SK-N-SH (cell line): ENCODE measurements at regions not wholly inside any gene's neighbourhood (a gene's known extent, or its start where the extent isn't known, plus 50 kb on each side); places are given as distances from the start of the nearest gene placed in this dataset.

ENCODE experiments used
- EP300 ChIP-seq, 2 experiments: IDR thresholded peaks; 2 replicates each; pipeline versions ENCODE4 v1.4.0 to v1.6.1; 2012; ENCODE audit warnings: borderline replicate concordance in 1 of 2, low read depth in 1 of 2, low read length in 1 of 2
- JUND ChIP-seq: IDR thresholded peaks from 2 replicates; pipeline ENCODE4 v1.4.0; 2012
- MEF2A ChIP-seq: IDR thresholded peaks from 2 replicates; pipeline ENCODE4 v1.4.0; 2012; ENCODE audit warnings: low read depth, borderline replicate concordance
- RXRA ChIP-seq: IDR thresholded peaks from 2 replicates; pipeline ENCODE4 v1.4.0; 2012; ENCODE audit warnings: low read depth, mild to moderate bottlenecking, borderline replicate concordance
- TF ChIP-seq, protein P1 (sequence below): fragments of 200-600 bp; sonication (generic); IDR thresholded peaks from 2 replicates; pipeline ENCODE4 v1.6.1; 2017; ENCODE audit warnings: antibody characterized with exemption, mild to moderate bottlenecking, moderate library complexity
- TF ChIP-seq, protein P2 (sequence below): IDR thresholded peaks from 2 replicates; pipeline ENCODE4 v1.6.1; 2012; ENCODE audit warnings: mild to moderate bottlenecking, low read depth, low read length, moderate library complexity

GRCh38 chr16:64773184-64773583 lies 348.7 kb downstream of the CDH11 start:
- TF ChIP-seq, protein P1, sequence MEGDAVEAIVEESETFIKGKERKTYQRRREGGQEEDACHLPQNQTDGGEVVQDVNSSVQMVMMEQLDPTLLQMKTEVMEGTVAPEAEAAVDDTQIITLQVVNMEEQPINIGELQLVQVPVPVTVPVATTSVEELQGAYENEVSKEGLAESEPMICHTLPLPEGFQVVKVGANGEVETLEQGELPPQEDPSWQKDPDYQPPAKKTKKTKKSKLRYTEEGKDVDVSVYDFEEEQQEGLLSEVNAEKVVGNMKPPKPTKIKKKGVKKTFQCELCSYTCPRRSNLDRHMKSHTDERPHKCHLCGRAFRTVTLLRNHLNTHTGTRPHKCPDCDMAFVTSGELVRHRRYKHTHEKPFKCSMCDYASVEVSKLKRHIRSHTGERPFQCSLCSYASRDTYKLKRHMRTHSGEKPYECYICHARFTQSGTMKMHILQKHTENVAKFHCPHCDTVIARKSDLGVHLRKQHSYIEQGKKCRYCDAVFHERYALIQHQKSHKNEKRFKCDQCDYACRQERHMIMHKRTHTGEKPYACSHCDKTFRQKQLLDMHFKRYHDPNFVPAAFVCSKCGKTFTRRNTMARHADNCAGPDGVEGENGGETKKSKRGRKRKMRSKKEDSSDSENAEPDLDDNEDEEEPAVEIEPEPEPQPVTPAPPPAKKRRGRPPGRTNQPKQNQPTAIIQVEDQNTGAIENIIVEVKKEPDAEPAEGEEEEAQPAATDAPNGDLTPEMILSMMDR: no peak
- no peak for TF ChIP-seq RXRA
- TF ChIP-seq, protein P2, sequence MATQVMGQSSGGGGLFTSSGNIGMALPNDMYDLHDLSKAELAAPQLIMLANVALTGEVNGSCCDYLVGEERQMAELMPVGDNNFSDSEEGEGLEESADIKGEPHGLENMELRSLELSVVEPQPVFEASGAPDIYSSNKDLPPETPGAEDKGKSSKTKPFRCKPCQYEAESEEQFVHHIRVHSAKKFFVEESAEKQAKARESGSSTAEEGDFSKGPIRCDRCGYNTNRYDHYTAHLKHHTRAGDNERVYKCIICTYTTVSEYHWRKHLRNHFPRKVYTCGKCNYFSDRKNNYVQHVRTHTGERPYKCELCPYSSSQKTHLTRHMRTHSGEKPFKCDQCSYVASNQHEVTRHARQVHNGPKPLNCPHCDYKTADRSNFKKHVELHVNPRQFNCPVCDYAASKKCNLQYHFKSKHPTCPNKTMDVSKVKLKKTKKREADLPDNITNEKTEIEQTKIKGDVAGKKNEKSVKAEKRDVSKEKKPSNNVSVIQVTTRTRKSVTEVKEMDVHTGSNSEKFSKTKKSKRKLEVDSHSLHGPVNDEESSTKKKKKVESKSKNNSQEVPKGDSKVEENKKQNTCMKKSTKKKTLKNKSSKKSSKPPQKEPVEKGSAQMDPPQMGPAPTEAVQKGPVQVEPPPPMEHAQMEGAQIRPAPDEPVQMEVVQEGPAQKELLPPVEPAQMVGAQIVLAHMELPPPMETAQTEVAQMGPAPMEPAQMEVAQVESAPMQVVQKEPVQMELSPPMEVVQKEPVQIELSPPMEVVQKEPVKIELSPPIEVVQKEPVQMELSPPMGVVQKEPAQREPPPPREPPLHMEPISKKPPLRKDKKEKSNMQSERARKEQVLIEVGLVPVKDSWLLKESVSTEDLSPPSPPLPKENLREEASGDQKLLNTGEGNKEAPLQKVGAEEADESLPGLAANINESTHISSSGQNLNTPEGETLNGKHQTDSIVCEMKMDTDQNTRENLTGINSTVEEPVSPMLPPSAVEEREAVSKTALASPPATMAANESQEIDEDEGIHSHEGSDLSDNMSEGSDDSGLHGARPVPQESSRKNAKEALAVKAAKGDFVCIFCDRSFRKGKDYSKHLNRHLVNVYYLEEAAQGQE: no peak
- TF ChIP-seq EP300 (IDR thresholded peaks at IDR 0.05; ENCODE audit: borderline replicate concordance in 1 of 2, low read depth in 1 of 2, low read length in 1 of 2): no peak
- no peak for TF ChIP-seq MEF2A
- no peak for TF ChIP-seq JUND
